ENCODE measurements at regions not wholly inside any gene's neighbourhood (a gene's known extent, or its start where the extent isn't known, plus 50 kb on each side); places are given as distances from the start of the nearest gene placed in this dataset.

DNA sequence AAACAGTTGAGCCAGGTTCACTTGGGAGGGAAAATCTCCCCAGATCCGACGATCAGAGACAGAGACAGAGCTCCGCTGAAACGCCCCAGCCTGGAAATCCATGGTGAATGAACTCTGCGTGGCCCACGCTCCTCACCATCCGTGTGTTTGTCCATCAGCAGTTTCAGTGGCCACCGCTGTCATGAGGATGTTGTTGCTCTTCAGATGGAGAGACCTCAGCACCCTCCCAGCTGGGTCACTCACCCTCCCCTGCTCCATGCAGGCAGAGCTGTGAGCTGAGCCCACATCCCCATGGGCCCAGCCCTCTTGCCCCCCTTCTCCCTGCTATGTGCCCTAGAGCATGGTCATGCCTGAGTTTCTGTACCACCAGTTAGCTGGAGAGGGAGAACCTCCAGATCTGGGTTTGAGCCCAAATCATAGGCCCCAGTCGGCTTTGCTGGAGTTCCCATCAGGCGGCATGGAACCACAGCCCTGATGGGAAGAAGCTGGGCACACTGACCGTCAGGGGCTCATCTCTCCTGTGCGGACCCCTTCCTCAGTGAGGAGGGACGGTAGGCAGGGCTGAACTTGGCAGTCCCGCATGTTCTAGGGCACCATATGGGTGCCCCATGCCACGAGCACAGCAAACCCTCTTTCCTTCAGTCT lies 154.4 kb upstream of the COL5A1 start:
- H3K27ac Mint-ChIP-seq = no peak overlapping the region
- no peak overlapping the region for H3K4me3 Mint-ChIP-seq
- H3K4me1 Mint-ChIP-seq = no peaks in the 10 kb centered on the region
- no peaks in the 10 kb centered on the region for H3K27me3 Mint-ChIP-seq
- H3K36me3 Mint-ChIP-seq = no peaks in the 10 kb centered on the region
- no peaks in the 10 kb centered on the region for H3K9me3 Mint-ChIP-seq

- Mint-ChIP-seq H3K4me3 (no peak overlapping the region), H3K36me3 (no peaks in the 10 kb centered on the region), H3K4me1 (no peaks in the 10 kb centered on the region), H3K27me3 (no peaks in the 10 kb centered on the region), H3K9me3 (no peaks in the 10 kb centered on the region), H3K27ac (no peak overlapping the region)
These were observed 153.0 kb upstream of the COL5A1 start for GRCh38 chr9:134488331-134489280.

DNA sequence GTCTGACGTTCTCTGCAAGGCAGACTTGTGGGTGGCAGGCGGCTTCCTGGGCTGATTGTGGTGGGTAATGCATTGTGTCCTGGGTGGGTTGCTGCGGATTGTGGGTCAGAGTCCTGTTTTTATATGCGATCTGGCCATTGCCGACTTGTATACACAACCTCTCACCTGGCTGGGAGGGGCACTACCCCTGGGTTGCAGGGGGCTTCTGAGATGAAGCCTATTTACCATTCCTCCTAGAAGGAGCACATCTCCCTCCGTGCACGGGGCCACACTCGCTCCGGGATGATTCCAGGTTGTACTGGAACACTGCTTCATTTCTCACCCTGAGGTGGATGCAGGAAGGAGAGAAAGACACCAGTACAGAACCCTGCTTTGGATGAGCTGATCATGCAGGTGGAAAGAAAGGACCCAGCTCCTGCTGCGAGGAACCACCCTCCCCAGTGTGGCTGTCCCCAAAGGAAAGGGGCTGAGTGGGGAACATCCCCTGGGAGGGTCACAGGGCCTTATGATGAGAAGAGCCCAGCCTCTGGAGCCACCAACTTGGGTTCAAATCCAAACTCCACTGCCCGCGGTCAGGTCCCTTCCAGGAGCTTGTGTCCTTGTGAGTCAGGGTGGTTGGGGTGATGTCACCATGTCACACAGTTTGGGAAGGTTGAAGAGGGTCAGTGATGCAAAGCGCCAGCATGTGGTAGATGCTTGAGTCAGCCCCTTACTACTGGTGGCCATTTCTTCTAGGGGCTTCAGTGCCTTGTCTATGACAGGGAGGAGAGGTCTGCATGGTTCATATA lies 151.8 kb upstream of the COL5A1 start:
- H3K9me3 Mint-ChIP-seq = no peaks in the 10 kb centered on the region
- peaks cover 1% of the 10 kb centered on the region for H3K27me3 Mint-ChIP-seq
- no peaks in the 10 kb centered on the region for H3K4me1 Mint-ChIP-seq

DNA sequence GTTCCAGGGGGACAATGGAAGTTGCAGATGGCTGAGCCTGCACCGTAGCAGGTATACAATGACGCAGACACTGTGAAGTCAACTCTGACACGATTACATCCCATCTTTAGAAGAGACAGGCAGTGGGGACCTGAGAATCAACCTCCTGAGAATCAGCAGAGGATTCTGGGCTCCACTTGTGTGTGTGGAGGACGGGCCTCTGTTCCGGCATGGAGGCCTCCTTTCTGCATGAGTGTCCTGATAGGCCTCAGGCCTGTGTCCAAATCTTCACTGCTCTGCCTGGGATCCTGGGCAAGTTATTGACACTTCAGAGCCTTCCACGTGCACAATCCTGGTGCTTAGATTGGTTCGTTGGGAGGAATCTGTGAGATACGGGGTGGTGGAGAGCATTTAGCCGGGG lies 151.2 kb upstream of the COL5A1 start:
- peaks cover 1% of the 10 kb centered on the region for H3K27me3 Mint-ChIP-seq
- no peaks in the 10 kb centered on the region for H3K9me3 Mint-ChIP-seq
- H3K27ac Mint-ChIP-seq = no peak overlapping the region
- H3K4me3 Mint-ChIP-seq = no peak overlapping the region
- H3K4me1 Mint-ChIP-seq = no peaks in the 10 kb centered on the region
- H3K36me3 Mint-ChIP-seq = no peaks in the 10 kb centered on the region

More for the DNA sequence above, 151.8 kb upstream of the COL5A1 start:
- Mint-ChIP-seq H3K27ac (no peak overlapping the region), H3K4me3 (no peak overlapping the region), H3K36me3 (no peaks in the 10 kb centered on the region)

DNA sequence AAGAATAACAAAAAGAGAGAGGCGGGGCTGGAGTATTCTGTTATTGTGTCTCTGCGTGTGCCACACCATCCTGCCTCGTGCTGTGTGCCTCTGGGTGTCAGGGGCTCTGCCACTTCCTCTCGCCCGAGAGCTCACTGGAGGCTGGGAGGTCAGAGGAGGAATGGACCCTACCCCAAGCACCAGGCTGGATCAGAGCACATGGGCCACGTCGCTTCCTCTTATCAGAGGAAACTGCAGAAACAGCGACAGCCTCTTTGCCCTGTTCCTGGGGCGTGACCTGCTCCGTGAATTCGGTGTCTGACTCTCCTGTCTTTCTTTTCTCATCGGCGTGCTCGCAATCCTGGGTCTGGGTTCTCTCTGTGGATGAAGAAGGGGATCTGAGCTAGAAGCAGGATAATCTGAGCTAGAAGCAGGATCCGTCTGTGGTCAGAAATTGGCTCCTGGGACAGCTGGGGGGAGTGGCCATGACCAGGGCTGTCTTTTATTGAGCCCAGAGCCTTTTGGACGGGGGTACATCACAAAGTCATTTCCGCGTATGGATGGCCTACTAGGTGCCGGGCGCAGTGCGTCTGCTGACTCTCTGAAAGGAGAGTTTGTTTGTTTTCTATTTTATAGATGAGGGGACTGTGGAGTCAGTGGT lies 150.3 kb upstream of the COL5A1 start:
- Mint-ChIP-seq H3K27me3 (peaks cover 1% of the 10 kb centered on the region), H3K36me3 (no peaks in the 10 kb centered on the region), H3K4me1 (no peaks in the 10 kb centered on the region), H3K9me3 (no peaks in the 10 kb centered on the region), H3K4me3 (no peak overlapping the region), H3K27ac (no peak overlapping the region)

GRCh38 chr9:134491856-134492255 lies 149.7 kb upstream of the COL5A1 start:
- Mint-ChIP-seq H3K4me3 (no peak overlapping the region), H3K36me3 (no peaks in the 10 kb centered on the region)

DNA sequence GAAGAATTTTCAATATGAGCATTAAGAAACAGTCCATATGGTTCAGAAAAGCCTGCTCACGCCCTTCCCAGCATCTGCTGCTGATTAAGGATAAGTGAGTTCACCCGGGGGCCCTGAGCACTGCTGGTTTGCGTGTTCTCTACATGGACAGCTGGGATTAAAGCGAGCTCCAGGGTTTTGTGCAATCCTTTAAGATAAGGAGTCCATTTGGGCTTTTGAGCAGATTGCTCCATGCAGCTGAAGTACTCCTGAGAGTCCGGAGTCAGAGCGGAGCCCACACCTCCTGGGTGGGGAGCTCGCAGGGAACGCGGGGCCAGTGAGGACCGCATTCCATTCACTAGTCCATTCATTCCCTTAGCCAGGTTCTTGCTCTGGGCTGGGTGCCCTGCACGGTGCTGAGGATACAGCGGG lies 149.3 kb upstream of the COL5A1 start:
- Mint-ChIP-seq H3K36me3 (no peaks in the 10 kb centered on the region), H3K27ac (no peak overlapping the region), H3K4me1 (no peaks in the 10 kb centered on the region), H3K9me3 (no peaks in the 10 kb centered on the region), H3K4me3 (no peak overlapping the region), H3K27me3 (peaks cover 1% of the 10 kb centered on the region)

More at GRCh38 chr9:134491856-134492255, 149.7 kb upstream of the COL5A1 start:
- Mint-ChIP-seq H3K9me3 (no peaks in the 10 kb centered on the region), H3K27ac (no peak overlapping the region), H3K4me1 (no peaks in the 10 kb centered on the region), H3K27me3 (peaks cover 1% of the 10 kb centered on the region)

DNA sequence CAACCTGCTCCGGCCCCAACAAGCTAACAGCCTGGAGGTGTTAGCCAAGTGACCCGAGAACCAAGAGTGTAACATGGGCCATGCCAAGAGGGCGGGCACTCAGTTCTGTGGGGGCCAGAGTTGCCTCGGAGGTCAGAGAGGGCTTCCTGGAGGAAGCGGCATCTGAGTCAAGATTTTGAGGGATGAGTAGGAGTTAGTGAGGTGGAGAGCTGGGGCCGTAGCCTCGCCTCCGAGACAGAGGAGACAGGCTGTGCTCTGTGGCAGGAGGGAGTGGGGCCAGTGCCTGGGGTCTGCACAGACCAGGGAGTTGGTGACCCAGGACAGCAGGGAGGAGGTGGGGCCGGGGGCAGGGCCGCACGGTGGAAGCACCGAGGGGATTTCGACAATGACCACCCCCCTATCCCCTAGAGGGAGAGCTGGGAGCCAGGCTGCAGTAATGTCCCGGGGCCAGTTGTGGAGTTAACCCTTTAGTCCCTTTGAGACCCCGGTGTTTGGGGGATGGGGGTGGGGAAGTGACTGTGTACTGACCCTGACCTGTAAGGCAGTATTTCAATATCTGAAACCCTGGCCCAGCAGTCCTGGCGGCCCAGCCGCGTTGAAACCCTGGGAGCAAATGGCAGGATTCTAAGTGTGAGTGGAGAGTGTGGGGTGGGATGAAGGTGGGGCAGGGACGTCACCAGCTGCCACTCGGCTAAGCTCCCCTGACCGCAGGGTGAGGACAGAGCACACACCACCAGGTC lies 148.7 kb upstream of the COL5A1 start:
- no peak overlapping the region for H3K4me3 Mint-ChIP-seq
- H3K4me1 Mint-ChIP-seq = no peaks in the 10 kb centered on the region
- H3K36me3 Mint-ChIP-seq = no peaks in the 10 kb centered on the region
- no peak overlapping the region for H3K27ac Mint-ChIP-seq
- no peaks in the 10 kb centered on the region for H3K9me3 Mint-ChIP-seq
- peaks cover 1% of the 10 kb centered on the region for H3K27me3 Mint-ChIP-seq

DNA sequence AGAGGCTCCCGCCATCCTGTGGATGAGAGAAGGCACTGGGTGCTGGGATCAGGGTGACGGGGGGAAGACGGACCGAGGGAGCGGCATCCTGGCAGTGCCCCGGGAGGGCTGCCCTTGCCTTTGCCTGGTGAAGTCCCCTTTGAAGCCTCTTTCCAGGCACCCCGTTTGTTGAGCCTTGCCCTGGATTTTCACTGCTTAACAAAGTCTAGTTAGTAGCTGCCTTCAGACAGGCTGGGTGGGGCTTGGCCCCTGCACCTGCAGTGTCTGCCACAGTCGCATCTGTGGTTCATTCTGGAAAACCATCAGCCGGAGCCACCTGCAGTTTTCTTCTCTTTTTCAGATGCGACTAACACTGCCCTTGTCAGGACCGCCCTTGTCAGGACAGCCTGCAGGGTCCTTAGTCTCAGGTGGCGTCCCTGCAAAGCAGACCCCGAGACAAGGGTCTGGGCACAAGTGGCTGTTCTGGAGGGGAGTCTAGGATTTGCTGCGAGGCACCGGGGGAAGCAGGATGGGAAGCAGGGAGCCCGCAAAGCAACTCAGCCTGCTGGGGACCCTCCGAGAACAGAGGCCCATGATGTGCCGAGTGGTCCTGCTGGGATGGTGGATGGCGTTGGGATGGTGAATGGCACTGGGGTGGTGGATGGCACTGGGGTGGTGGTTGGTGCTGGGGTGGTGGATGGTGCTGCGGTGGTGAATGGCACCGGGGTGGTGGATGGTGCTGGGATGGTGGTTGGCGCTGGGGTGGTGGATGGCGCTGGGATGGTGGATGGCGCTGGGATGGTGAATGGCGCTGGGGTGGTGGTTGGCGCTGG lies 147.9 kb upstream of the COL5A1 start:
- H3K27ac Mint-ChIP-seq = no peak overlapping the region
- H3K27me3 Mint-ChIP-seq = peaks cover 1% of the 10 kb centered on the region
- no peaks in the 10 kb centered on the region for H3K9me3 Mint-ChIP-seq
- H3K4me1 Mint-ChIP-seq = no peaks in the 10 kb centered on the region
- H3K36me3 Mint-ChIP-seq = no peaks in the 10 kb centered on the region
- no peak overlapping the region for H3K4me3 Mint-ChIP-seq

- Mint-ChIP-seq H3K4me1 (no peaks in the 10 kb centered on the region), H3K36me3 (no peaks in the 10 kb centered on the region), H3K27ac (no peak overlapping the region), H3K4me3 (no peak overlapping the region), H3K9me3 (no peaks in the 10 kb centered on the region), H3K27me3 (peaks cover 1% of the 10 kb centered on the region)
These were observed 147.3 kb upstream of the COL5A1 start for GRCh38 chr9:134494273-134494815.

DNA sequence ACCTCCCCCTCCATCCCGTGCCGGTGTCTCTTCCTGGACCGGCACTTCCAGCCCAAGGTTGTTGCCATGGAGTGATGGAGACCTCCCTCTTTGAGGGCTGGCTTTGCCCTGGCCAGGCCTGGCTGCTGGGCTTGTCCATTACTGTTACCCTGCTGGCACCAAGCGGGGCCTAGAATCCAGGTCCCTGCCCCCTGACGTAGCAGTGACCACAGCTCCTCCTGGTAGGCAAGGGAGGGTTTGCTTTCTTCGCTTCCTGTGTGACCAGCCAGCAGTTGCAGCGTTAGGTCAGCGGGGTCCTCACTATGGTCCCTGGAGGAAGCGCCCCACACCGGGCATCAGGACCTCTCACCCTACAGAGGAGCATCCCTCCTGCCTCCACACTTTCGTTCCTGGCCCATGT lies 146.7 kb upstream of the COL5A1 start:
- Mint-ChIP-seq H3K4me3 (no peak overlapping the region), H3K36me3 (no peaks in the 10 kb centered on the region), H3K9me3 (no peaks in the 10 kb centered on the region), H3K4me1 (no peaks in the 10 kb centered on the region), H3K27me3 (peaks cover 1% of the 10 kb centered on the region), H3K27ac (no peak overlapping the region)

DNA sequence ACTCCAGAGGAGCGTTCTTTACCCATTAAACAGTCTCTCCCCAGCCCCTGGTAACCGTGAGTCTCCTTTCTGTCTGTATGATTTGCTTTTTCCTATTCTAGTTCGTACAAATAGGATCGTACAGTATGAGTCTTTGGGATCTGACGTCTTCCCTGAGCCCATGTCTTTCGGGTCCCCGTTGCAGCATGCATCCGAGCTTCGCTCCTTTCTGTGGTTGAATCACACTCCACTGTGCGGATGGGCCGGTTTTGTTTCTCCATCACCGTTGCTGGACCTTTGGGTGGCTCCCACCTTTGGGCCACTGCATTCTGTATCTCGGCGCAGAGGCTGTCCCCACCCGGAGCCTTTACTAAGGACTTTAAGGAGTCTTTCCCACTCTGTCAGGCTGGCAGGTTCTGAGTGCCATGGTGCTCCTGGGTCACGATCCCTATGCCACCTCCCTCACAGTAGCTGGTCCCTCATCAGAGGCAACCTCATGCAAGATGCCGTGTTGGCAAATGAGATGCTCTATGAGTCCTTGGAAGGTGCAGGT lies 145.7 kb upstream of the COL5A1 start:
- Mint-ChIP-seq H3K36me3 (no peaks in the 10 kb centered on the region), H3K4me3 (no peak overlapping the region), H3K4me1 (no peaks in the 10 kb centered on the region)

DNA sequence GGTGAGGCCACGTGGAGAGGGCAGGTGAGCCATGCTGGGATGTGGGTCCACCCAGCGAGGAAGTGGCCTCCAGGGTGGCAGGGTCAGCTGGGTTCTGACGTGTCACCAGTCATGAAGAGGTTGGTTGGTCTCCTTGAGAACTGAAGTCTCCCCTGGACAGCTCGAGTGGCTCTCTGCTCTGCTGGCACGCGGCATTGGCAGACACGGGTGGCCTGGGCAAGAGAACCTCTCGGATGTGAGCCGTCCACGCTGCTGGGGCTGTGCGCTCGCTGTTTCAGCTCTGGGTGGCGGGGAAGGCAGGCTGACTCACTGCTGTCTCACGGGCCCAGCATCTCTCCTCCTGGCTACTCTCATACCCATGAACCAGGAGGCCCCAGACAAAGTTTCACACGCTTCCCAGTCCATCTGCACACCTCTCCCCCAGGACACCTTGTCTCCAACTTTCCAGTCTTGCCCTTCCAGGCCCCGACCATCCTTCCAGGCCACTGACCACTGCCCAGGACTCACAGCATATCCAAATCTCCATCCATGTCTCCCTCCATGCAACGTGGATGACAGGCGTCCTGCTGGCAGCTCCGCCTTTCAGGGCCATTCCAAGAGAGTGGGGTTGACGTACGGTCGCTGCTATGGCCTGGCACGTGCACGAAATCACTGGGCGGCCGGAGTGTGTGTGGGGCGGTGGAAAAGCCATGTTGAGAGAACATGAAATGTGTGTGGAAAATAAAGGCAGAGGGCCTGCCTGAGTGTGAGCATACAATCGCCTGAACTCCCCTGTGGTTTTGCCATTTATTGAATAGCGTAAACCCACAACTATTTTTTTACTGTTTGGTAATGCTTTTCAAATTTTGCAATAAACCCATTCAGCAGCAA lies 145.0 kb upstream of the COL5A1 start:
- no peaks in the 10 kb centered on the region for H3K36me3 Mint-ChIP-seq
- no peak overlapping the region for H3K27ac Mint-ChIP-seq
- H3K4me3 Mint-ChIP-seq = no peak overlapping the region

More for the DNA sequence above, 145.7 kb upstream of the COL5A1 start:
- no peak overlapping the region for H3K27ac Mint-ChIP-seq
- peaks cover 1% of the 10 kb centered on the region for H3K27me3 Mint-ChIP-seq
- no peaks in the 10 kb centered on the region for H3K9me3 Mint-ChIP-seq

More for the DNA sequence above, 145.0 kb upstream of the COL5A1 start:
- Mint-ChIP-seq H3K9me3 (no peaks in the 10 kb centered on the region), H3K27me3 (peaks cover 1% of the 10 kb centered on the region), H3K4me1 (no peaks in the 10 kb centered on the region)
